HG03378 (cell line): ENCODE measurements at regions not wholly inside any gene's neighbourhood (a gene's known extent, or its start where the extent isn't known, plus 50 kb on each side); places are given as distances from the start of the nearest gene placed in this dataset.
"Not testable (repeated sequence)": the region's sequence is repeated elsewhere in the genome, so short reads cannot be mapped to it uniquely, and the experiment has no call there.

Experiments
- ATAC-seq: cut with Tn5 transposase; IDR thresholded peaks from one replicate; pipeline ENCODE4 v1.9.1; 2021; ENCODE audit warnings: mild to moderate bottlenecking, moderate library complexity; ENCODE audit not compliant: unreplicated experiment

GRCh38 chr2:167607731-167608130, 639.7 kb downstream of the STK39 start:
- no peak for ATAC-seq

GRCh38 chr2:167607211-167607610, 640.2 kb downstream of the STK39 start:
- no peak for ATAC-seq

- ATAC-seq, result no peak
These were observed 645.3 kb downstream of the STK39 start for GRCh38 chr2:167602122-167602521.

DNA sequence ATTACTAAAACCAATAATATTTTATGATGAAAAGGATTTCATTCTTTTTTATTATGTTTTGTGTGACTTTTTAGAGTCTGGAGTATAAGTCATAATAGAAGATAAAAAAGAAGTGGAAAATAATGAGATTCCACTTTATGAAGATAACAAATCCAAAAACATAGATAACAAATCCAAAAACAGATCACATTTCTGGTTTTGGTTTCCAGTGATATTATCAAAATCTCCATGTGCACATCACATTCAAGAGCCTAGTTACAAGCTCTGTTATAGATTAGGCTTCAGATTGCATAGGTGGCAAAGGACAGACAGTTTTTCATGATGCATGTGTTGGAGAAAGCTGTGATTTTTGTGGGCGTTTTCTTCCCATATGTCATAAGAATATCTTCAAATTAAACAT, 648.2 kb downstream of the STK39 start:
- no peak for ATAC-seq

- peak; percentile 92 for ATAC-seq
These were observed 651.4 kb downstream of the STK39 start for GRCh38 chr2:167595839-167596471.

GRCh38 chr2:167595021-167595420, 652.4 kb downstream of the STK39 start:
- ATAC-seq, result no peak

- ATAC-seq, result no peak
These were observed 655.0 kb downstream of the STK39 start for GRCh38 chr2:167592441-167592840.

GRCh38 chr2:167582619-167583018, 664.8 kb downstream of the STK39 start:
- ATAC-seq, result no peak

DNA sequence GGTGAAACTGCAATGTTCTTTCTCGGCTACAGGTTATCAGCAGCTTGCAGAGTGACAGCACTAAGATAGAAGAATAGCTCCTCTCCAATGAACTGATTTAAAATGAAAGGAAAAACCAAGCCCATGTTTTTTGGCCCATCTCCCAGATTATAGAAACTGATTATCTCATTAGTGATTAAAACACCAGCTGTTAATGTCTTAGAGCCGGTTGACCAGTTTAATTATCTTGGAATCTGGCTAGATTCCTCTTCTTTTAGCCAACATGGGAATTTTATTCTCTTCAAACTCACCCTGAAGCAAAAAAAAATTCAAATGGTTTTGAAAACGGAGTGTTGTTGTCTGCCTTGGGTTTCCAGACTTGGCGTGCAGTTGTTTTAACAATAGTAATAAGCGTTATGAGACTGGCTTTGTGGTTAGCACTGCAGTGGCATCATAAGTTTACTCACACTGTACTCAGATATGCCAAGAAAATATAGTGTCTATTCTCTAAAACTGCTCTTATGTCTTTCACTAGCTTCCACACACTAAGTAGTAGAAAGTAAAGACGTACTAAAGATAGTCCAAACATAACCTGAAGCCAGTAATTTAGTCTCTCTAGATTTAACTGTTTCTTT, 665.3 kb downstream of the STK39 start:
- no peak for ATAC-seq

DNA sequence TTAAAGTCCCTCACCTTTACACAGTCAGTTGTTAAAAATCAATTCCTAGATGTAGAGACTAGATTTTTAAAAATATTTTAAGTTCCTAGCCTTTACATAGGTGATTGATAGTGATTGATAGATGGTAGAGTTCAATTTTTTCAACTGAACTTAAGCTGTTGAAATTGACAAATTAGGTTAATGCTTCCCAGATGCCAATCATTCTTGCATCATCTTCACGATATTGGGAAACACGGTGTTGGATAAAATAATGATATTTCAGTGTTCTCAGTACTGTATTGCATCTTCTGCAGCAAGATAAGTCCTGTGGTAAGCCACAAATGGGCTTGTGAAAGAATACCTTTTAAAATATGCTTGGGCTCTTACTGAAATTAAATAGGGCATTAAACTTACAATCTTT, 667.6 kb downstream of the STK39 start:
- ATAC-seq, result no peak

DNA sequence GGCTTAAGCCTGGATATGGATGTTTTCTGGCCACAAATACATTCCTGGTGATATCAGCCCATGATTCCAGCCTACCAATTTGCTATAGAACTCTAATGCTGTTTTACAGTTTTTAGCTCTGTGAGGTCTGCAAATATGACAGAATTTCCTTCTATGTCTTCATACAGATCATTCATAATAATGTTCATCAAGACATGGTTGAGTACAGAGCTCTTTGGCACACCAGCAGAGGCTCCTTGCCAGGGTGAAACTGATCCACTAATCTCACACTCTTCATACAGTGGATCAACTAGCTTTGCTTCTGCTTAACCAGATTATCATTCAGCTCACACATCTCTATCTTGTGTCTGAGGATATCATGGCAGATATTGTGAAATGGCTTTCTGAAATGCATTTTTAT, 672.1 kb downstream of the STK39 start:
- ATAC-seq, result no peak

DNA sequence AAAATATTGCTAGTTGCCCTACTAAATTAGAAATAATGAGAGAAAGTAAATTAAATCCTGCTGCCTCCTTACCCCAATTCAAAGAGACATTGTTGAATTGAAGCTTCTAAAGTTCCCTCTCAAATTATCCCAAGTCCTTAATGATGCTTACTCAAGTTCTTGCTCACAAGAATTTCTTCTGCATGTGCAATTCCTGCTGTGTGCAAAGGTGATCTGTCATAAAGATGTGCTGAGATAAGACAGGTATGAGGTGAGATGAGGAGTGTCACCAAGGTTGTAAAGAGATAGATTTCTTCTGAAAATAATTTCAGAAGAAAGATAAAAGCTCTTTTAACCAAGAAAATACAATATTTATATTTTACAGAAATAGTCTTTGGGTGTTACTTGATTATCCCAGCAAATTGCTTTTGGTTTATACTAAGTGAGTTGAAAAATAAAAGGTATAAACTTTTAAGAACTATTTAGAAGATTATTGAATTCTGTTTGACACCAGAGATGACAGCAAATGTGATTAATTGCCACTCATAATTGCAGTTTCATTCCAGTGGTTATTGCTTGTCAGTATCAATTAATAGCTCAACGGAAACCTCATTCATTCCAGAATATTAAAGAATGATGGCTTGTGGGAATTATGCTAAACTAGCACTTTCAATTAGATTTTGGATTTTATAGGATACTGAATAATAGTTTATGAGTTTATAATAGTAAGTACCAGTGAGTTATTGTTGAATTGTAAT, 674.3 kb downstream of the STK39 start:
- no peak for ATAC-seq

DNA sequence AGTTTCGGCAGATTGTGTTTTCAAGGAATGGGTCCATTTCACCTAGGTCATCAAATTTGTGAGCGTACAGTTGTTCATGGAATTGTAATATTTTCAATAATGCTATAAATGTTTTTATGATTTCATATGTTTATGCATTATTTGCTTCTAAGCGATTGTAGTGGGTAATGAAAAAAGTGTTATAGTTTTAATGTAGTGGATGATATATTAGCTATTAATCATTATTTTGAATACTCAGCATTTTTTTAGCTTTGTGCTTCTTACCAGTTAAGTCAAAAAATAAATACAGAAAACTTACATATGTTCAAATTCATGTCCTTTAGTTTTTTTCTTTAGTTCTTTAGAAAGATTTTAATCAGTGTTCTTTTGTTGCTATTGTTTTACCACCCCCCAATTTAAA, 677.0 kb downstream of the STK39 start:
- no peak for ATAC-seq

- not testable (repeated sequence) for ATAC-seq
These were observed 675.8 kb downstream of the XIRP2 start for GRCh38 chr2:167563885-167564619.

- not testable (repeated sequence) for ATAC-seq
These were observed 670.2 kb downstream of the XIRP2 start for GRCh38 chr2:167558272-167558991.

- no peak for ATAC-seq
These were observed 666.9 kb downstream of the XIRP2 start for GRCh38 chr2:167555098-167555720.

GRCh38 chr2:167553635-167554034, 665.4 kb downstream of the XIRP2 start:
- no peak for ATAC-seq

GRCh38 chr2:167551416-167551815, 663.1 kb downstream of the XIRP2 start:
- ATAC-seq, result no peak

DNA sequence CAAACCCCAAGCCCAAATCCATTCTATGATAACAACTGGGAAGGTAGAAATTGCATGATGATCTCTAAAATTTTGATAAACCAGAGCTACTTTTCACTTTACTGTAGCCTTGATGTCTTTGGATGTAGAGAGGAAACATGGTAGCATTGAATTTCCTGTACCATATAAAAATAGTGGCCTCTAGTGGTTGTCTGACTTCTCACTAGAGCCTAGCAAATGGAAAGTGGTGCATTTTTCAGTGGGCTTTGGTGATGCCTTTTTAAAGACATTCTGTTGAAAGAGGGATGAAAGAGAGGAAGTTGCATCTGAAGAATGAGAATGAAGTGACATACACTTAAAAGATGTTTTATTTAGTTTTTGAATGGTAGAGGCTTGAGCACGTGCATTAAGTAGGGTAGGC, 662.2 kb downstream of the XIRP2 start:
- ATAC-seq, result no peak

DNA sequence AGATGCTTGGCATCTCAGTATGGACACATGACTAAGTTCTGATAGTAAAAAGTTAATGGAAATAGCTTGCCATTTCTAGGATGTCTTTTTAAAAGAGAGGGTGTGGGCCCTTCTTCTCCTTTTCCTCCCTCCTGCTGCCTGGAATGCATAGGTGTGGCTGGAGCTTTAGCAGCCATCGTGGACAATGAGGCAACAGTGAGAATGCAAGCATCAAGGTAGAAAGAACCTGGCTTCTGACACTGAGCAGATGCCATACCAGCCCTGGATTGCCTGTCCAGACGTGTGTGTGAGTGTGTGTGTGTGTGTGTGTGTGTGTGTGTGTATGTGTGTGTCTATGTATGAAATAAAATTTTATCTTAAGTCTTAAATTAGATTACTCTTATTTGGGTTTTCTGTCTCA, 660.1 kb downstream of the XIRP2 start:
- no peak for ATAC-seq
